ENCODE measurements at regions not wholly inside any gene's neighbourhood (a gene's known extent, or its start where the extent isn't known, plus 50 kb on each side); places are given as distances from the start of the nearest gene placed in this dataset.

DNA sequence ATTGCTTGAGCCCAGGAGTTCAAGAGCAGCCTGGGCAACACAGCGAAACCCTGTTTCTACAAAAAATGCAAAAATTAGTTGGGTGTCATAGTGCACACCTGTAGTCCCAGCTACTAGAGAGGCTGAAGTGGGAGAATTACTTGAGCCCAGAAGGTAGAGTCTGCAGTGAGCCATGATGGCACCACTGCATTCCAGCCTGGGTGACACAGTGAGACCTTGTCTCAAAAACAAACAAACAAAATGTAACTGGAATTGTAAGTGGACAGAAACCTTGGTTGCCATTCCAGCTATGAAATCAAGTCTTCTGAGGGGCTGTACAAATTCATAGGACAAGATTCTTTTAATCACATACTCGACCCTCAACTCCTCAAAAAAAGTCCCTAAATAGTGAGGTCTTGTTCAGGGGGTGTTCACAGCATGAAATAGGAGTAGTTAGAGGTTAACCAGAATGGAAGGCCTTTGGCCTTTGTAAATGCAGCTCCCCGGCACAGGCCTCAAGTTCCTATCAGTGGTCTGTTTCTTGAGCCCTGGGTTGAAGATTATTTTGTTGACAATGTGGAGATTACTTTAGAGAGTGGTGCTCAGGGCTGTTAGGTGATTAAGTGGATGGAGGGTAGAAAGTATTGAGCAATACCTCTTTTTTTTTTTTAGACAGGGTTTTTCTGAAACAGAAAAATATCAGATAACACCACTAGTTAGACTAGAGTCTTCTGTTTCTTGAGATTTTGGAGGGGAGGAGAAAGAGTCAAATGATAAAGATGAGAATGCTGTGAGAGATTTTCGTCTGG lies 138.7 kb upstream of the ZNF648 start (continued):
- no peak for TF ChIP-seq ZNF740 (CRISPR knock-in tag; IDR thresholded peaks at IDR 0.05)
- TF ChIP-seq ZNF740 (tag; IDR thresholded peaks at IDR 0.05) = no peak
- no peak for TF ChIP-seq THAP12 (CRISPR knock-in tag; IDR thresholded peaks at IDR 0.05)
- peak; percentile 96 for TF ChIP-seq CBFA2T2 (conservative IDR thresholded peaks at IDR 0.05)
- TF ChIP-seq DLX4 (CRISPR knock-in tag; IDR thresholded peaks at IDR 0.05) = no peak
- no peak for TF ChIP-seq NR2F6 (CRISPR knock-in tag; IDR thresholded peaks at IDR 0.05)
- peak; percentile 98 for TF ChIP-seq HMBOX1 (IDR thresholded peaks at IDR 0.05)
- TF ChIP-seq CEBPB (tag; IDR thresholded peaks at IDR 0.05) = peak; percentile 100
- no peak for TF ChIP-seq ZNF324 (CRISPR knock-in tag; IDR thresholded peaks at IDR 0.05)
- no peak for TF ChIP-seq ZNF512 (tag; IDR thresholded peaks at IDR 0.05)
- TF ChIP-seq MEIS2 (IDR thresholded peaks at IDR 0.05; ENCODE audit: partially characterized antibody) = peak; percentile 69
- TF ChIP-seq ZBED1 (IDR thresholded peaks at IDR 0.05) = no peak
- TF ChIP-seq, protein P1, sequence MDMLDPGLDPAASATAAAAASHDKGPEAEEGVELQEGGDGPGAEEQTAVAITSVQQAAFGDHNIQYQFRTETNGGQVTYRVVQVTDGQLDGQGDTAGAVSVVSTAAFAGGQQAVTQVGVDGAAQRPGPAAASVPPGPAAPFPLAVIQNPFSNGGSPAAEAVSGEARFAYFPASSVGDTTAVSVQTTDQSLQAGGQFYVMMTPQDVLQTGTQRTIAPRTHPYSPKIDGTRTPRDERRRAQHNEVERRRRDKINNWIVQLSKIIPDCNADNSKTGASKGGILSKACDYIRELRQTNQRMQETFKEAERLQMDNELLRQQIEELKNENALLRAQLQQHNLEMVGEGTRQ (CRISPR knock-in tag; IDR thresholded peaks at IDR 0.05) = no peak
- no peak for TF ChIP-seq CAMTA2 (CRISPR knock-in tag; conservative IDR thresholded peaks at IDR 0.05)
- TF ChIP-seq ADNP (tag; IDR thresholded peaks at IDR 0.05) = no peak
- peak in 1 of 2 experiments; percentile 96; a peak in 2 of 4 replicates for TF ChIP-seq TBL1XR1 (IDR thresholded peaks at IDR 0.05; ENCODE audit: low read length in 2 of 2)
- no peak for TF ChIP-seq ZBTB43 (CRISPR knock-in tag; IDR thresholded peaks at IDR 0.05)
- no peak for TF ChIP-seq ILF3 (IDR thresholded peaks at IDR 0.05; ENCODE audit: borderline replicate concordance)

Data from K562 (cell line).